ENCODE measurements at regions not wholly inside any gene's neighbourhood (a gene's known extent, or its start where the extent isn't known, plus 50 kb on each side); places are given as distances from the start of the nearest gene placed in this dataset.

DNA sequence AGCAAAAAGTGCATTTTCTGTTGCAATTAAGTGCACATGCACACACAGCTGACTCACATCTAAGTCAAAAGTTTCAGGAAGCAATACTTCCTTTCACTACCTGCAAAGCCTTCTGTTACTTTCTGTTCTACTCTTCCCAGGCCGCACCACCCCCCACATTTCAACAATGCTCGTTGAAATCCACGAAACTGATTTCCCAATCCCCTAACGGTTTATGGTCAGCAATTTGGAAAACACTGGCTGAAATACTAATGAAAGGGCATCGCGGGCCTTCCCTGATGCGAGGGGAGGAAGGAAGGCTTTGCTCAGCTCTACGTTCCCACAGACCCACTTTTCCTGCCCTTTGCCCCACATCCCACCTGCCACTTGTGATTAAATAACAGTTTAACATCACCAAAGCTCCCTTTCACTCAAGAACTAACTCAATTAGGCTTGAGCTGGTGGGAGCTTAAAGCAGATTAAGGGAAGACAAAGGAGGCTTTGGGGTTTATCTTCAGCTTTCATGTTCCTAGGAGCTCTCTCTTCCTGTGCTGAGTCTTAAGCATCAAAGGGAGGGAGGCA is 243.2 kb upstream of the RAB4A start:
- no peak for DNase-seq (ENCODE audit: low spot score)
- peak overlapping the region in 1 of 2 donors; percentile 33 for H3K27ac ChIP-seq
- H3K4me3 ChIP-seq, result no peak overlapping the region
- H3K4me1 ChIP-seq, result peaks cover 0 to 26% of the 10 kb centered on the region in 2 donors
- H3K9me3 ChIP-seq, result no peaks in the 10 kb centered on the region
- no peaks in the 10 kb centered on the region for H3K27me3 ChIP-seq
- no peaks in the 10 kb centered on the region for H3K36me3 ChIP-seq
- TF ChIP-seq, protein P1, sequence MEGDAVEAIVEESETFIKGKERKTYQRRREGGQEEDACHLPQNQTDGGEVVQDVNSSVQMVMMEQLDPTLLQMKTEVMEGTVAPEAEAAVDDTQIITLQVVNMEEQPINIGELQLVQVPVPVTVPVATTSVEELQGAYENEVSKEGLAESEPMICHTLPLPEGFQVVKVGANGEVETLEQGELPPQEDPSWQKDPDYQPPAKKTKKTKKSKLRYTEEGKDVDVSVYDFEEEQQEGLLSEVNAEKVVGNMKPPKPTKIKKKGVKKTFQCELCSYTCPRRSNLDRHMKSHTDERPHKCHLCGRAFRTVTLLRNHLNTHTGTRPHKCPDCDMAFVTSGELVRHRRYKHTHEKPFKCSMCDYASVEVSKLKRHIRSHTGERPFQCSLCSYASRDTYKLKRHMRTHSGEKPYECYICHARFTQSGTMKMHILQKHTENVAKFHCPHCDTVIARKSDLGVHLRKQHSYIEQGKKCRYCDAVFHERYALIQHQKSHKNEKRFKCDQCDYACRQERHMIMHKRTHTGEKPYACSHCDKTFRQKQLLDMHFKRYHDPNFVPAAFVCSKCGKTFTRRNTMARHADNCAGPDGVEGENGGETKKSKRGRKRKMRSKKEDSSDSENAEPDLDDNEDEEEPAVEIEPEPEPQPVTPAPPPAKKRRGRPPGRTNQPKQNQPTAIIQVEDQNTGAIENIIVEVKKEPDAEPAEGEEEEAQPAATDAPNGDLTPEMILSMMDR (IDR thresholded peaks at IDR 0.05), result no peak

DNA sequence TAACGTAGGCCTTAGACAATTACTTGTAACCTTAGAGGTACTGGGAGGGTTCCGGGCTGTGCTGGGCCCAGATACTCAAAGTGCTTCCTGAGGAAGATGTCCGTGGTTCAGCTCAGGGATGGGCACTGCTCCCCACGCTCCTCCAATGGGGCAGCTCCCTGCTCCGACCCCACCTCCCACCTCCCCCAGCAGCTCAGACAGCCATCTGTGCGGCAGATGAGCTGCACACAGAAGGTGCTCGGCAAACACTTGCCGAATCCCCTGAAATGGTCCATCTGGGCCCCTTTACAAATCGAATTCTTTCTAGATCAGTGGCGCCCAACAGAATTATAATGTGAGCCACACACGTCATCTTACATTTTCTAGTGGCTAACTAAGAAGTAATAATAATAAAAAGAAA is 242.4 kb upstream of the RAB4A start:
- no peak for DNase-seq (ENCODE audit: low spot score)
- Histone ChIP-seq H3K27ac (no peak overlapping the region), H3K36me3 (no peaks in the 10 kb centered on the region), H3K9me3 (no peaks in the 10 kb centered on the region), H3K27me3 (no peaks in the 10 kb centered on the region), H3K4me1 (peaks cover 0 to 23% of the 10 kb centered on the region in 2 donors), H3K4me3 (no peak overlapping the region)
- TF ChIP-seq, protein P1 (IDR thresholded peaks at IDR 0.05), result no peak

DNA sequence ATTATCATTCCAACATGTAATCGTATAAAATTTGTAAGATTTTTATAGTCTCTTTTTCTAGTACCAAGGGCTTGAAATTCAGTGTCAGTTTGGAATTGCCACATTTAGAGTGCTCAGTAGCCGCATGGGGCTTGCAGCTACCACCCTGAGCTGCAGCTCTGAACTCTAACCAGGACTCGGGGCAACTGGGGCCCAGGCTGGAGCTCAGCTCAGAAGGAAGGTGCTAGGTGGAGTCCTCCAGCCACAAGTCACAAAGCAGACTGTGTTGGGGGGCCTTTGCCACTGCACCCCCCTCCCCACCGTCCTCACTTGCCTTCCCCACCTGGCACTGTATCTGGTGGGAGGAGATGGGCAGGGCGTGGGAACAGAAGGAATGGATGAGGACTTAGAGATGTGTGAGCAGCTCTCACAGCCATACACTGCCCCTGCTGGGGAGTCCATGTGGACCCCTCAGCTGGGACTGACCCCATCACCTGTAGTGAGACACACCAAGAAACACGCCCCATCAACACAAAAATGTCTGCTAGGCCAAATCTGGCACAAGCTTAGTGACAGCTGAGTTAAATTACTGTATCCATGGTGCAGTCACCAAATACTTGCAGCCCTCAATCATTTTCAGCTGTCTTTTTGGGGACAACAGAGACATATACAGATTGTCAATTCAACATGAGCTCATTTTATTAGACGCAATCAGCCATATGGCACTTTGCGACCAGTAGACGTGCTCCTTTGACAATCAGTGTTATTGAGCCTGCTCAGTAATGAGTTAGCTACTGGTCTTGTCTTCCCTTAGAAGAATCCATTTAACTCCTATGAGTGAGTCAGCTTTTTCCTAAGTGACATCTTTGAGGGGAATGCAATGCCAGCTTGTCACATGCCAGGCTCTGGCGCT is 241.7 kb upstream of the RAB4A start:
- no peak for DNase-seq (ENCODE audit: low spot score)
- H3K4me1 ChIP-seq, result peaks cover 0 to 16% of the 10 kb centered on the region in 2 donors

DNA sequence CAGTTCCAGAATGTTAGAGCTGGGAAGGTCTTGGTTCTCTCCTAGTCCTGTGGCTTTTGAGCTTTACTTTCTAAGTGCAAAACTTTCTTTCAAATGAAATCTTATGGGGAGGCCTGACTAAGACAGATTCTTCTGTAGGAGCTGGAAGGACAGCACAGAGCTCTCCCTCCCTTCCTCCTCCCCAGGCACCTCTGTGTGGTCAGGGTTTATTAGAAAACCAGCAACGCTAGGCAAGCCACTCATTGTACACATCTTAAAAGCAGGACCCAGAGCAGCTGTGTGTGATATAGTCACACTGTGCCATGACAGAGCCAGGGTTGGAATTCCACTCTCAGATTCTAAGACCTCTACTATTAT is 241.1 kb upstream of the RAB4A start:
- Histone ChIP-seq H3K36me3 (no peaks in the 10 kb centered on the region), H3K4me1 (peaks cover 0 to 10% of the 10 kb centered on the region in 2 donors), H3K27me3 (no peaks in the 10 kb centered on the region), H3K27ac (no peak overlapping the region), H3K9me3 (no peaks in the 10 kb centered on the region), H3K4me3 (no peak overlapping the region)
- TF ChIP-seq, protein P1 (IDR thresholded peaks at IDR 0.05), result no peak
- DNase-seq (ENCODE audit: low spot score), result no peak

More for the DNA sequence above, 241.7 kb upstream of the RAB4A start:
- H3K36me3 ChIP-seq, result no peaks in the 10 kb centered on the region
- no peak overlapping the region for H3K4me3 ChIP-seq
- H3K9me3 ChIP-seq, result no peaks in the 10 kb centered on the region
- TF ChIP-seq, protein P1 (IDR thresholded peaks at IDR 0.05), result no peak
- no peaks in the 10 kb centered on the region for H3K27me3 ChIP-seq
- H3K27ac ChIP-seq, result no peak overlapping the region

DNA sequence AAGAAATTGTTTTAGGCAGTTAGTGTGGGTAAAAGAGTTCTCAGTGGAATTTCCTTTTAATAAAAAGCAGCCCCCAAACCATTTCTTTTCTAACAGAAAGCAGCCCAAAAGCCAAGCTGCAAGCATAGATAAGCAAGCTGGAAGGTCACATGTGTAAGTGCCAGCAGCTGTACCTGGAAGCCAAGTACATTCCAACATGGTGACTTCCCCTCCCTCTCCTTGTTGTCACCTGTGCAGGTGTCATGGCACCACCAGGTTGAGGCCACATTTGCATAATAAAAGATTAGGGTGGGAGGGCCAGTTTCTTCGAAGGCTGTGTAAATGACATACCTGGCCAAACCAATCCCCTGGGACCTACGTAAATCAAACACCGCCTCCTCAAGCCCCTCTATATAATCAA is 240.3 kb upstream of the RAB4A start:
- no peaks in the 10 kb centered on the region for H3K9me3 ChIP-seq
- no peak overlapping the region for H3K27ac ChIP-seq
- no peak for DNase-seq (ENCODE audit: low spot score)
- H3K36me3 ChIP-seq, result no peaks in the 10 kb centered on the region
- peaks cover 0 to 7% of the 10 kb centered on the region in 2 donors for H3K4me1 ChIP-seq
- no peak overlapping the region for H3K4me3 ChIP-seq
- TF ChIP-seq, protein P1 (IDR thresholded peaks at IDR 0.05), result no peak
- no peaks in the 10 kb centered on the region for H3K27me3 ChIP-seq
